Lower lobe of right lung (tissue), 2 donors: ENCODE measurements at regions not wholly inside any gene's neighbourhood (a gene's known extent, or its start where the extent isn't known, plus 50 kb on each side); places are given as distances from the start of the nearest gene placed in this dataset.

Source experiments
- ATAC-seq, 2 donors: fragments of 200-7000 bp; cut with Tn5 transposase; one replicate each; pipeline ENCODE4 v1.9.1; 2020 to 2022; ENCODE audit warnings: mild to moderate bottlenecking in 2 of 2, moderate library complexity in 2 of 2
- DNase-seq: peaks from one replicate; pipeline ENCODE4 v3.0.0-alpha.2; 2020
- H3K27ac ChIP-seq: fragments of 200-600 bp; one replicate; pipeline ENCODE4 v1.8.0; 2022
- H3K27me3 ChIP-seq: fragments of 200-600 bp; one replicate; pipeline ENCODE4 v1.8.0; 2022; ENCODE audit warnings: low read depth
- H3K36me3 ChIP-seq: fragments of 200-600 bp; one replicate; pipeline ENCODE4 v1.8.0; 2022; ENCODE audit warnings: mild to moderate bottlenecking
- H3K4me1 ChIP-seq: fragments of 200-600 bp; one replicate; pipeline ENCODE4 v1.8.0; 2022
- H3K4me3 ChIP-seq: fragments of 200-600 bp; one replicate; pipeline ENCODE4 v1.8.0; 2022; ENCODE audit warnings: mild to moderate bottlenecking
- H3K9me3 ChIP-seq: fragments of 200-600 bp; one replicate; pipeline ENCODE4 v1.8.0; 2022
- CTCF ChIP-seq: fragments of 200-600 bp; IDR thresholded peaks from one replicate; pipeline ENCODE4 v1.8.0; 2022; ENCODE audit warnings: antibody characterized with exemption, mild to moderate bottlenecking
- intact Hi-C: fragments of 100-400 bp; cut with DNase I; formaldehyde crosslinking; loops from one replicate; pipeline ENCODE4 v1.11.0; 2022
- donor health status: DM: no; HTN: yes; CAD: no; lungs with severe emphysema.

- Histone ChIP-seq H3K4me3 (no peak overlapping the region), H3K36me3 (no peaks in the 10 kb centered on the region), H3K4me1 (no peaks in the 10 kb centered on the region), H3K9me3 (peaks cover 5% of the 10 kb centered on the region), H3K27ac (no peak overlapping the region), H3K27me3 (no peaks in the 10 kb centered on the region)
- no peak for TF ChIP-seq CTCF
- ATAC-seq (no peak), DNase-seq (no peak)
- intact Hi-C loops: no loop called here
These were observed 65.0 kb upstream of the MSX1 start for GRCh38 chr4:4794421-4794820.

- Histone ChIP-seq H3K27me3 (no peaks in the 10 kb centered on the region), H3K4me1 (no peaks in the 10 kb centered on the region), H3K36me3 (no peaks in the 10 kb centered on the region), H3K27ac (no peak overlapping the region), H3K4me3 (no peak overlapping the region), H3K9me3 (peaks cover 15% of the 10 kb centered on the region)
- TF ChIP-seq CTCF: no peak
- DNase-seq: no peak
- ATAC-seq: no peak
- intact Hi-C loops: no loop called here
These were observed 67.0 kb upstream of the MSX1 start for GRCh38 chr4:4792466-4792865.

GRCh38 chr4:4791299-4792111 lies 68.0 kb upstream of the MSX1 start:
- intact Hi-C loops: no loop called here
- no peak for DNase-seq
- TF ChIP-seq CTCF: no peak

GRCh38 chr4:4789462-4789861 lies 70.0 kb upstream of the MSX1 start:
- H3K4me3 ChIP-seq: no peak overlapping the region
- DNase-seq: no peak
- no peaks in the 10 kb centered on the region for H3K36me3 ChIP-seq
- H3K27me3 ChIP-seq: no peaks in the 10 kb centered on the region
- no peak for ATAC-seq
- TF ChIP-seq CTCF: no peak
- H3K27ac ChIP-seq: no peak overlapping the region
- no peaks in the 10 kb centered on the region for H3K4me1 ChIP-seq
- intact Hi-C loops: no loop called here
- peaks cover 15% of the 10 kb centered on the region for H3K9me3 ChIP-seq

More at GRCh38 chr4:4791299-4792111, 68.0 kb upstream of the MSX1 start:
- Histone ChIP-seq H3K4me1 (no peaks in the 10 kb centered on the region), H3K9me3 (peaks cover 15% of the 10 kb centered on the region), H3K4me3 (no peak overlapping the region), H3K27me3 (no peaks in the 10 kb centered on the region), H3K27ac (no peak overlapping the region), H3K36me3 (no peaks in the 10 kb centered on the region)
- no peak for ATAC-seq

- ATAC-seq: no peak
- DNase-seq: no peak
- Histone ChIP-seq H3K36me3 (no peaks in the 10 kb centered on the region), H3K4me1 (no peaks in the 10 kb centered on the region), H3K9me3 (peaks cover 15% of the 10 kb centered on the region), H3K27me3 (no peaks in the 10 kb centered on the region), H3K27ac (no peak overlapping the region), H3K4me3 (no peak overlapping the region)
- TF ChIP-seq CTCF: no peak
- intact Hi-C loops: no loop called here
These were observed 70.9 kb upstream of the MSX1 start for GRCh38 chr4:4788573-4788972.
